ENCODE measurements at regions not wholly inside any gene's neighbourhood (a gene's known extent, or its start where the extent isn't known, plus 50 kb on each side); places are given as distances from the start of the nearest gene placed in this dataset.

DNA sequence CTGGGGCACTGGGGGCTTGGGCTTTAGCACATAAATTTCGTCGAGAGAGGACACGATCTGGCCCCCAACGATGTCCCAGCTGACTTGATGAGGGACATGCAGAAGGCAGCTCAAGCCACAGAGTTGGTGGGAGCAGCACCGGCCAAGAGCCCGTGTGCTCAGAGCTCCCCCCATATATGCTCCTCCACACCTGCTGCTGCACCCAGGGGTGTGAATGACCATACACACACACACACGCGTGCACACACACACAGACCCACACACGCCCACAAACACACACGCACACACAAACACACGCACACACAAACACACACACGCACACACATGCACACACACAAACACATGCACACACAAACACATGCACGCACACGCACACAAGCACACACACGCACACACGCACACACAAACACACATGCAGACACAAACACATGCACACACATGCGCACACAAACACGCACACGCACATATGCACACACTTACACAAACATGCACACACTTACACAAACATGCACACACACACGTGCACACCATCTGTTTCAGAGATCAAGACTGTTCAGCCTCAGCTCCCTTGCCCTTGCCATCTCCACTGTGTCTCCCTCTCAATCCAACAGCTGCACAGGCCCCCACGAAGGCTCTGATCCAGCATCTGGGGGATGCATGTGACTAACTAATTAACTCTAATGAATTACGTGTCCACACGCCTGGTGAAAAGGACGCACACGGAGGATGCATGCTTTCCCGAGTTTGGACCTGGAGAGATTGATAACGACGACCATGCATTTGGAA lies 85.6 kb upstream of the TNRC6C start:
- TF ChIP-seq SETDB1 (IDR thresholded peaks at IDR 0.05; ENCODE audit: insufficient read length, low read length) = no peak
- TF ChIP-seq, protein P1, sequence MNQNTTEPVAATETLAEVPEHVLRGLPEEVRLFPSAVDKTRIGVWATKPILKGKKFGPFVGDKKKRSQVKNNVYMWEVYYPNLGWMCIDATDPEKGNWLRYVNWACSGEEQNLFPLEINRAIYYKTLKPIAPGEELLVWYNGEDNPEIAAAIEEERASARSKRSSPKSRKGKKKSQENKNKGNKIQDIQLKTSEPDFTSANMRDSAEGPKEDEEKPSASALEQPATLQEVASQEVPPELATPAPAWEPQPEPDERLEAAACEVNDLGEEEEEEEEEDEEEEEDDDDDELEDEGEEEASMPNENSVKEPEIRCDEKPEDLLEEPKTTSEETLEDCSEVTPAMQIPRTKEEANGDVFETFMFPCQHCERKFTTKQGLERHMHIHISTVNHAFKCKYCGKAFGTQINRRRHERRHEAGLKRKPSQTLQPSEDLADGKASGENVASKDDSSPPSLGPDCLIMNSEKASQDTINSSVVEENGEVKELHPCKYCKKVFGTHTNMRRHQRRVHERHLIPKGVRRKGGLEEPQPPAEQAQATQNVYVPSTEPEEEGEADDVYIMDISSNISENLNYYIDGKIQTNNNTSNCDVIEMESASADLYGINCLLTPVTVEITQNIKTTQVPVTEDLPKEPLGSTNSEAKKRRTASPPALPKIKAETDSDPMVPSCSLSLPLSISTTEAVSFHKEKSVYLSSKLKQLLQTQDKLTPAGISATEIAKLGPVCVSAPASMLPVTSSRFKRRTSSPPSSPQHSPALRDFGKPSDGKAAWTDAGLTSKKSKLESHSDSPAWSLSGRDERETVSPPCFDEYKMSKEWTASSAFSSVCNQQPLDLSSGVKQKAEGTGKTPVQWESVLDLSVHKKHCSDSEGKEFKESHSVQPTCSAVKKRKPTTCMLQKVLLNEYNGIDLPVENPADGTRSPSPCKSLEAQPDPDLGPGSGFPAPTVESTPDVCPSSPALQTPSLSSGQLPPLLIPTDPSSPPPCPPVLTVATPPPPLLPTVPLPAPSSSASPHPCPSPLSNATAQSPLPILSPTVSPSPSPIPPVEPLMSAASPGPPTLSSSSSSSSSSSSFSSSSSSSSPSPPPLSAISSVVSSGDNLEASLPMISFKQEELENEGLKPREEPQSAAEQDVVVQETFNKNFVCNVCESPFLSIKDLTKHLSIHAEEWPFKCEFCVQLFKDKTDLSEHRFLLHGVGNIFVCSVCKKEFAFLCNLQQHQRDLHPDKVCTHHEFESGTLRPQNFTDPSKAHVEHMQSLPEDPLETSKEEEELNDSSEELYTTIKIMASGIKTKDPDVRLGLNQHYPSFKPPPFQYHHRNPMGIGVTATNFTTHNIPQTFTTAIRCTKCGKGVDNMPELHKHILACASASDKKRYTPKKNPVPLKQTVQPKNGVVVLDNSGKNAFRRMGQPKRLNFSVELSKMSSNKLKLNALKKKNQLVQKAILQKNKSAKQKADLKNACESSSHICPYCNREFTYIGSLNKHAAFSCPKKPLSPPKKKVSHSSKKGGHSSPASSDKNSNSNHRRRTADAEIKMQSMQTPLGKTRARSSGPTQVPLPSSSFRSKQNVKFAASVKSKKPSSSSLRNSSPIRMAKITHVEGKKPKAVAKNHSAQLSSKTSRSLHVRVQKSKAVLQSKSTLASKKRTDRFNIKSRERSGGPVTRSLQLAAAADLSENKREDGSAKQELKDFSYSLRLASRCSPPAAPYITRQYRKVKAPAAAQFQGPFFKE (tag by site-specific recombination; IDR thresholded peaks at IDR 0.05; ENCODE audit: borderline replicate concordance) = no peak
- no peak for TF ChIP-seq ZNF324 (tag by site-specific recombination; IDR thresholded peaks at IDR 0.05)
- TF ChIP-seq ZNF830 (tag by site-specific recombination; IDR thresholded peaks at IDR 0.05; ENCODE audit: low read depth) = no peak
- TF ChIP-seq, protein P2, sequence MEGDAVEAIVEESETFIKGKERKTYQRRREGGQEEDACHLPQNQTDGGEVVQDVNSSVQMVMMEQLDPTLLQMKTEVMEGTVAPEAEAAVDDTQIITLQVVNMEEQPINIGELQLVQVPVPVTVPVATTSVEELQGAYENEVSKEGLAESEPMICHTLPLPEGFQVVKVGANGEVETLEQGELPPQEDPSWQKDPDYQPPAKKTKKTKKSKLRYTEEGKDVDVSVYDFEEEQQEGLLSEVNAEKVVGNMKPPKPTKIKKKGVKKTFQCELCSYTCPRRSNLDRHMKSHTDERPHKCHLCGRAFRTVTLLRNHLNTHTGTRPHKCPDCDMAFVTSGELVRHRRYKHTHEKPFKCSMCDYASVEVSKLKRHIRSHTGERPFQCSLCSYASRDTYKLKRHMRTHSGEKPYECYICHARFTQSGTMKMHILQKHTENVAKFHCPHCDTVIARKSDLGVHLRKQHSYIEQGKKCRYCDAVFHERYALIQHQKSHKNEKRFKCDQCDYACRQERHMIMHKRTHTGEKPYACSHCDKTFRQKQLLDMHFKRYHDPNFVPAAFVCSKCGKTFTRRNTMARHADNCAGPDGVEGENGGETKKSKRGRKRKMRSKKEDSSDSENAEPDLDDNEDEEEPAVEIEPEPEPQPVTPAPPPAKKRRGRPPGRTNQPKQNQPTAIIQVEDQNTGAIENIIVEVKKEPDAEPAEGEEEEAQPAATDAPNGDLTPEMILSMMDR (tag by site-specific recombination; IDR thresholded peaks at IDR 0.05) = no peak
- TF ChIP-seq GLIS2 (tag by site-specific recombination; IDR thresholded peaks at IDR 0.05) = no peak
- no peak for TF ChIP-seq ZSCAN5A (tag by site-specific recombination; IDR thresholded peaks at IDR 0.05)
- no peak for TF ChIP-seq PATZ1 (tag by site-specific recombination; IDR thresholded peaks at IDR 0.05)
- no peak for TF ChIP-seq ZNF660 (tag by site-specific recombination; IDR thresholded peaks at IDR 0.05)
- TF ChIP-seq HOXA7 (CRISPR knock-in tag; IDR thresholded peaks at IDR 0.05; ENCODE audit: borderline replicate concordance) = no peak
- TF ChIP-seq ZNF501 (tag by site-specific recombination; IDR thresholded peaks at IDR 0.05) = no peak
- TF ChIP-seq ZEB2 (tag by site-specific recombination; IDR thresholded peaks at IDR 0.05) = no peak
